Small intestine (tissue), 7 donors: ENCODE measurements at regions not wholly inside any gene's neighbourhood (a gene's known extent, or its start where the extent isn't known, plus 50 kb on each side); places are given as distances from the start of the nearest gene placed in this dataset.
"Not testable (repeated sequence)": the region's sequence is repeated elsewhere in the genome, so short reads cannot be mapped to it uniquely, and the experiment has no call there.

ENCODE experiments used
- DNase-seq, 2 donors: peaks; one replicate each; pipeline versions ENCODE4 v3.0.0 to v3.0.0-alpha.2; 2013
- FAIRE-seq: peaks from 2 replicates; lab custom pipeline; 2012; peaks lifted over from hg19 to GRCh38; lab: Jason Lieb, UNC
- H3K27ac ChIP-seq, 3 donors: one replicate each; pipeline ENCODE4 v1.5.1; 2013; ENCODE audit warnings: low read length in 2 of 3, mild to moderate bottlenecking in 2 of 3, control low read depth in 1 of 3, inconsistent platforms in 1 of 3, low read depth in 1 of 3, moderate library complexity in 1 of 3
- H3K27me3 ChIP-seq, 3 donors: one replicate each; pipeline ENCODE4 v1.6.1; 2013; ENCODE audit warnings: low read length in 3 of 3, inconsistent platforms in 1 of 3; ENCODE audit not compliant: control insufficient read depth in 3 of 3, insufficient read depth in 3 of 3
- H3K36me3 ChIP-seq, 3 donors: one replicate each; pipeline ENCODE4 v1.6.1; 2013; ENCODE audit warnings: low read length in 3 of 3, inconsistent platforms in 1 of 3, low read depth in 1 of 3, mild to moderate bottlenecking in 1 of 3, moderate library complexity in 1 of 3; ENCODE audit not compliant: control insufficient read depth in 3 of 3, insufficient read depth in 2 of 3
- H3K4me1 ChIP-seq, 3 donors: one replicate each; pipeline ENCODE4 v1.6.1; 2013; ENCODE audit warnings: low read length in 2 of 3, inconsistent platforms in 1 of 3, low read depth in 1 of 3, mild to moderate bottlenecking in 1 of 3, moderate library complexity in 1 of 3; ENCODE audit not compliant: control insufficient read depth in 3 of 3, insufficient read depth in 2 of 3
- H3K4me3 ChIP-seq, 3 donors: one replicate each; pipeline ENCODE4 v1.5.1; 2013; ENCODE audit warnings: low read length in 3 of 3, control low read depth in 1 of 3, inconsistent platforms in 1 of 3, low read depth in 1 of 3, mild to moderate bottlenecking in 1 of 3, moderate library complexity in 1 of 3
- H3K9me3 ChIP-seq, 2 donors: one replicate each; pipeline ENCODE4 v1.6.1; 2013; ENCODE audit warnings: low read depth in 1 of 2, low read length in 1 of 2; ENCODE audit not compliant: control insufficient read depth in 2 of 2, insufficient read depth in 1 of 2
- WGBS, 3 donors: extraction: QIAGEN DNeasy Blood & Tissue Kit; methylation state at CpG; one replicate each; pipeline ENCODE4 v1.1.7; 2013; 5-methylcytosine and 5-hydroxymethylcytosine counted together
- donor health status: healthy with polysubstance abuse.
- donor health status: control.
- donor health status: control.
- donor health status: Bipolar disorder and iron deficiency.
- donor health status: healthy.

GRCh38 chr4:117560329-117560728 is 474.0 kb upstream of the NDST3 start:
- FAIRE-seq (no peak), DNase-seq (no peak)
- Histone ChIP-seq H3K9me3 (no peaks in the 10 kb centered on the region), H3K4me3 (no peak overlapping the region), H3K27me3 (no peaks in the 10 kb centered on the region), H3K4me1 (no peaks in the 10 kb centered on the region), H3K36me3 (no peaks in the 10 kb centered on the region), H3K27ac (no peak overlapping the region)
- 32 to 53% (median 44%) methylated on average over 1 of the region's 1 CpG for whole genome bisulfite sequencing, 3 donors

- H3K4me1 ChIP-seq: no peaks in the 10 kb centered on the region
- H3K27ac ChIP-seq: no peak overlapping the region
- DNase-seq: no peak
- WGBS, 3 donors: 88 to 91% (median 88%) methylated on average over 2 of the region's 2 CpGs
- H3K36me3 ChIP-seq: no peaks in the 10 kb centered on the region
- H3K4me3 ChIP-seq: no peak overlapping the region
- no peak for FAIRE-seq
- no peaks in the 10 kb centered on the region for H3K27me3 ChIP-seq
- no peaks in the 10 kb centered on the region for H3K9me3 ChIP-seq
These were observed 460.2 kb upstream of the NDST3 start for GRCh38 chr4:117574085-117574484.

- Histone ChIP-seq H3K9me3 (no peaks in the 10 kb centered on the region), H3K27me3 (no peaks in the 10 kb centered on the region), H3K4me1 (no peaks in the 10 kb centered on the region), H3K36me3 (no peaks in the 10 kb centered on the region), H3K27ac (no peak overlapping the region), H3K4me3 (no peak overlapping the region)
- 92 to 96% (median 96%) methylated on average over 23 to 24 of the region's 24 CpGs for WGBS, 3 donors
- DNase-seq (no peak), FAIRE-seq (no peak)
These were observed 458.4 kb upstream of the NDST3 start for GRCh38 chr4:117575850-117576249.

GRCh38 chr4:117577686-117578311 is 456.5 kb upstream of the NDST3 start:
- FAIRE-seq (no peak), DNase-seq (no peak)
- Histone ChIP-seq H3K4me1 (no peaks in the 10 kb centered on the region), H3K27me3 (no peaks in the 10 kb centered on the region), H3K4me3 (no peak overlapping the region), H3K27ac (no peak overlapping the region), H3K9me3 (no peaks in the 10 kb centered on the region), H3K36me3 (no peaks in the 10 kb centered on the region)
- 36 to 56% (median 38%) methylated on average over 2 of the region's 2 CpGs for WGBS, 3 donors

- H3K27ac ChIP-seq: no peak overlapping the region
- H3K27me3 ChIP-seq: no peaks in the 10 kb centered on the region
- H3K36me3 ChIP-seq: no peaks in the 10 kb centered on the region
- DNase-seq (no peak), FAIRE-seq (no peak)
- no peak overlapping the region for H3K4me3 ChIP-seq
- H3K9me3 ChIP-seq: no peaks in the 10 kb centered on the region
- 46 to 55% (median 54%) methylated on average over 4 of the region's 4 CpGs for WGBS, 3 donors
- H3K4me1 ChIP-seq: no peaks in the 10 kb centered on the region
These were observed 445.5 kb upstream of the NDST3 start for GRCh38 chr4:117588771-117589170.

GRCh38 chr4:117596917-117597480 is 437.3 kb upstream of the NDST3 start:
- Histone ChIP-seq H3K27me3 (no peaks in the 10 kb centered on the region), H3K36me3 (no peaks in the 10 kb centered on the region), H3K9me3 (no peaks in the 10 kb centered on the region), H3K4me3 (no peak overlapping the region), H3K4me1 (no peaks in the 10 kb centered on the region), H3K27ac (no peak overlapping the region)
- FAIRE-seq (no peak), DNase-seq (no peak)
- WGBS, 3 donors: 74 to 85% (median 82%) methylated on average over 7 of the region's 7 CpGs

- not testable (repeated sequence) for H3K27ac ChIP-seq, H3K4me3 ChIP-seq, H3K4me1 ChIP-seq, H3K36me3 ChIP-seq, FAIRE-seq, H3K27me3 ChIP-seq, DNase-seq, H3K9me3 ChIP-seq
- WGBS, 3 donors: 67 to 82% (median 77%) methylated on average over 2 of the region's 2 CpGs
These were observed 434.9 kb upstream of the NDST3 start for GRCh38 chr4:117599393-117599792.

GRCh38 chr4:117600936-117601335 is 433.4 kb upstream of the NDST3 start:
- not testable (repeated sequence) for FAIRE-seq, H3K4me3 ChIP-seq, H3K4me1 ChIP-seq, H3K27ac ChIP-seq, H3K27me3 ChIP-seq, H3K36me3 ChIP-seq, DNase-seq, H3K9me3 ChIP-seq
- WGBS, 3 donors: 50 to 62% (median 54%) methylated on average over 4 of the region's 4 CpGs
